GM21515 (cell line): ENCODE measurements at regions not wholly inside any gene's neighbourhood (a gene's known extent, or its start where the extent isn't known, plus 50 kb on each side); places are given as distances from the start of the nearest gene placed in this dataset.
A peak's percentile ranks its signal among the peaks of the same experiment; 100 is the strongest.

Experiments used
- ATAC-seq: cut with Tn5 transposase; IDR thresholded peaks from one replicate; pipeline ENCODE4 v1.9.1; 2021; ENCODE audit not compliant: unreplicated experiment

GRCh38 chr16:72419638-72420037 is 247.7 kb upstream of the PMFBP1 start:
- no peak for ATAC-seq

- no peak for ATAC-seq
Measured at GRCh38 chr16:72415379-72415778, 243.4 kb upstream of the PMFBP1 start.

GRCh38 chr16:72410492-72410891 is 238.5 kb upstream of the PMFBP1 start:
- ATAC-seq, result no peak

GRCh38 chr16:72409423-72409822 is 237.5 kb upstream of the PMFBP1 start:
- no peak for ATAC-seq

- no peak for ATAC-seq
Measured at GRCh38 chr16:72406390-72406789, 234.4 kb upstream of the PMFBP1 start.

GRCh38 chr16:72404299-72404698 is 232.3 kb upstream of the PMFBP1 start:
- no peak for ATAC-seq

GRCh38 chr16:72401084-72401361 is 229.1 kb upstream of the PMFBP1 start:
- ATAC-seq, result no peak

- peak; percentile 78 for ATAC-seq
Measured at GRCh38 chr16:72400257-72401083, 228.5 kb upstream of the PMFBP1 start.

- ATAC-seq, result no peak
Measured at GRCh38 chr16:72399811-72400210, 227.9 kb upstream of the PMFBP1 start.

GRCh38 chr16:72397876-72398275 is 225.9 kb upstream of the PMFBP1 start:
- no peak for ATAC-seq

GRCh38 chr16:72394526-72394925 is 222.6 kb upstream of the PMFBP1 start:
- no peak for ATAC-seq

- no peak for ATAC-seq
Measured at GRCh38 chr16:72389791-72390190, 217.8 kb upstream of the PMFBP1 start.

GRCh38 chr16:72388007-72388406 is 216.1 kb upstream of the PMFBP1 start:
- ATAC-seq, result no peak

- ATAC-seq, result no peak
Measured at GRCh38 chr16:72384651-72385050, 212.7 kb upstream of the PMFBP1 start.

- no peak for ATAC-seq
Measured at GRCh38 chr16:72380283-72380682, 208.3 kb upstream of the PMFBP1 start.

GRCh38 chr16:72373201-72373600 is 201.2 kb upstream of the PMFBP1 start:
- no peak for ATAC-seq

- ATAC-seq, result no peak
Measured at GRCh38 chr16:72372087-72373045, 200.4 kb upstream of the PMFBP1 start.

- ATAC-seq, result no peak
Measured at GRCh38 chr16:72371307-72372086, 199.5 kb upstream of the PMFBP1 start.

- ATAC-seq, result no peak
Measured at GRCh38 chr16:72369274-72369673, 197.3 kb upstream of the PMFBP1 start.

- no peak for ATAC-seq
Measured at GRCh38 chr16:72367851-72368250, 195.9 kb upstream of the PMFBP1 start.

- ATAC-seq, result no peak
Measured at GRCh38 chr16:72362973-72363372, 191.0 kb upstream of the PMFBP1 start.
